GM04504 (cell line): ENCODE measurements at regions not wholly inside any gene's neighbourhood (a gene's known extent, or its start where the extent isn't known, plus 50 kb on each side); places are given as distances from the start of the nearest gene placed in this dataset.

Experiments
- DNase-seq: peaks from one replicate; pipeline ENCODE4 v3.0.0-alpha.2; 2012; ENCODE audit warnings: low read depth

DNA sequence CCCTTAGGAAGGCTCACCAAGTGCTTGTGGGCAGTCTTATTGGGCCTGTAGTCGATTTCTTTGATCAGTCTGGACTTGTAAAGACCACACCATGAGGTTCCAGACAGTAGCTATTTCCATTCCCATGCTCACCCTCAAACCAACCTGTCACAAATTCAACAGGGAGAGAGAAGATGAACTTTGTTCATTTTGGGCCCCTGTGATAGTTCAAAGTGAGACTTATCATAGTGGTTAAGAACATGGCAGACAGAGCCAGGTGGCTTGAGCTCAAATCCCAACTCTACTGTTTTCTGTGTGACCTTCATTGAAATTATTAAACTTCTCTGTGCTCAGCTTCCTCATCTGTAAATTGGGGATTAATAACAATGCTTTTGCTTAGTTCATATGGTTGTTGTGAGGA is 53.9 kb upstream of the CTLA4 start:
- no peak for DNase-seq

DNA sequence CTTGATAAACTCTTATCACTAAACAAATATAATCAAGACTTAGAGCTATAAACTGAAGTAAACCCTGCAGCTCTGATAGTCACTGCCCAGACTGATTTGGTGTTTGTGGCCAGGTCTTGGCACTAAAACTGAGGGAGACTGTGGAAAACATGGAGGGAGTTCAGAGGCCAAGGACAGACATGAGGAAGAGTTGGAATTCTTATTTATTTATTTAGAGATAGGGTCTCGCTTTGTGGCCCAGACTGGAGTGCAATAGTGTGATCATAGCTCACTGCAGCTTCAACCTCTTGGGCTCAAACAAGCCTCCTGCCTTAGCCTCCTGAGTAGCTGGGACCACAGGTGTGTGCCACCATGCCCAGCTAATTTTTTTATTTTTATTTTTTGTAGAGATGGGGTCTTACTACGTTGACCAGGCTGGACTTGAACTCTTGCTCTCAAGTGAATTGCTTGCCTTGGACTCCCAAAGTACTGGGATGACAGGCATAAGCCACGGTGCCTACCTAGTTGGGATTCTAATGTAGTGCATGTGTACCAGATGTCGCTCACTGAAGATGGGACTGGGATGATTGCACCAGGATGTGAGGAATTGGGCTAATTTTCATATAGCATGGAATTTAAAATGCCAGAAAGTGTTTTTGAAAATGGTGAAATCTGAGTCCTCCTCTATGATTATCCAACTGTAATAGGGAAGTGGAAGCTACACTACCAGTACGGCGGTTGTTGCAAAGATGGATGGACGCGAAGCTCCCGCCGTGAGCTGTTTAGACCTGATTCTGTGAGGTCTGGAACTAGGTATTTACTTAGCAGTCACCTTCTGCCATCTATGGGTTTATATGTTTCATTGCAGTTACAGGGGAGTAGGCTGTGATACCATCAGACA is 52.7 kb upstream of the CTLA4 start:
- peak; percentile 61 for DNase-seq

DNA sequence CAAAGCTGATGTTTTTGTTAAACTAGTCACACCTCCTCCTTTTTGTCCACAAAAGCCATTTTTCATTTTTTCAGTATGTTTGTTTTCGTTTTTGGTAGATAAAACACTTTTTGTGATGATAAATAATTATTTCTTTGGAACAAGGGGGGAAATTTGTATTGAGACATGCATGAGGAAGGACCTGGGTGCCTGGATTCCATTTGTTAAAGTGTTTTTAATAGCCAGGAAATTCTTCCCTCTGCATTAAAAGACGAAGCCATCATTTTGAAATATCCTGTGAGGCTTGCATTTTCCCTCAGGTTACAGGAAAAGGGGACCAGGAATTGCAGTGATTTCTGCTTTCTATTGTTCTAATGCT is 52.1 kb upstream of the CTLA4 start:
- DNase-seq, result no peak

DNA sequence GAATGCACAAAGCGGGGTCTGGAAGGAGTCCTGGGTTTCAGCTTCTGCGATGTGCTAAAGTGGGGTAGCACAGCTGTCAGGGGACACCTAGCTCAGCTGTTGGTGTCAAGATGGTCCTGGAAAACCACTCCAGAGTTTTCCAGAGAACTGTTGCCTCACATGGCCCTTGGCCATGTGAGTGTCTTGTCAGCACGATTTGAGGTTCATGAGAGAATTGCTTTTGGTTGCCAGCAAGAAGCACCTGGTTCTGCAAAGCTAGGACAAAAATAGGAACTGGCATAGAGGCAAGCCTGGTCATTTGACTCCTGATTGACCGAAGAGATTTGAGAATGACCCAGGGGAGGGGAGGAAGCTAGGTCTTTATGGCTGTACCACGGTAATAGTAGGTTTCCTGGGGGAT is 50.4 kb upstream of the CTLA4 start:
- no peak for DNase-seq
